ENCODE measurements at regions not wholly inside any gene's neighbourhood (a gene's known extent, or its start where the extent isn't known, plus 50 kb on each side); places are given as distances from the start of the nearest gene placed in this dataset.

DNA sequence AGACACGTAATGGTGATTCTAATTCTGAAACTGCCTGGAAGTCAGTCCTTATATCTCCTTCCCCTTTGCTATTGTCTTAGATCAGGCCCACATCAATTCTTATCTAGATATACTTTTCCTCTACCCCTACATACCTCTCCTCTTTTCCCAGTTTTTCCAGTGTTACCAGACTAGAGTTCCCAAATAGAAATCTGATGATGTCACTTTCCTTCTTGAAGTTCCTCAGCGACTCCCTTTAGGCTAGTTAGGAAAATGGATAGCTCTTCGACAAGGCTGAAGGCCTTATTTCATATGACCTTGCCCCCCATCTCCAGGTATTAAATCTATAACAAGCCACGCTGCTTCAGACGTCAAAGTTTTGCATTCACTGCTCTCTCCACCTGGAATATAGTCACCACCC, 201.1 kb upstream of the ATP2B1 start:
- H3K18ac ChIP-seq (ENCODE audit: insufficient read length, low read depth, low read length) = no peak overlapping the region
- no peak overlapping the region for H2AK5ac ChIP-seq (ENCODE audit: insufficient read length, low read length)
- TF ChIP-seq, protein P1, sequence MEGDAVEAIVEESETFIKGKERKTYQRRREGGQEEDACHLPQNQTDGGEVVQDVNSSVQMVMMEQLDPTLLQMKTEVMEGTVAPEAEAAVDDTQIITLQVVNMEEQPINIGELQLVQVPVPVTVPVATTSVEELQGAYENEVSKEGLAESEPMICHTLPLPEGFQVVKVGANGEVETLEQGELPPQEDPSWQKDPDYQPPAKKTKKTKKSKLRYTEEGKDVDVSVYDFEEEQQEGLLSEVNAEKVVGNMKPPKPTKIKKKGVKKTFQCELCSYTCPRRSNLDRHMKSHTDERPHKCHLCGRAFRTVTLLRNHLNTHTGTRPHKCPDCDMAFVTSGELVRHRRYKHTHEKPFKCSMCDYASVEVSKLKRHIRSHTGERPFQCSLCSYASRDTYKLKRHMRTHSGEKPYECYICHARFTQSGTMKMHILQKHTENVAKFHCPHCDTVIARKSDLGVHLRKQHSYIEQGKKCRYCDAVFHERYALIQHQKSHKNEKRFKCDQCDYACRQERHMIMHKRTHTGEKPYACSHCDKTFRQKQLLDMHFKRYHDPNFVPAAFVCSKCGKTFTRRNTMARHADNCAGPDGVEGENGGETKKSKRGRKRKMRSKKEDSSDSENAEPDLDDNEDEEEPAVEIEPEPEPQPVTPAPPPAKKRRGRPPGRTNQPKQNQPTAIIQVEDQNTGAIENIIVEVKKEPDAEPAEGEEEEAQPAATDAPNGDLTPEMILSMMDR (conservative IDR thresholded peaks at IDR 0.05) = no peak
- no peak overlapping the region for H3K4ac ChIP-seq (ENCODE audit: low read depth, low read length)
- H2BK20ac ChIP-seq (ENCODE audit: low read depth, low read length, poor library complexity, severe bottlenecking) = no peak overlapping the region
- H3K9me3 ChIP-seq (ENCODE audit: control insufficient read depth, low read depth, low read length) = no peaks in the 10 kb centered on the region
- H3K23me2 ChIP-seq (ENCODE audit: insufficient read length, low read depth, low read length, poor library complexity, severe bottlenecking) = no peaks in the 10 kb centered on the region
- no CpG with 5 or more reads among the region's 5 CpGs for WGBS (ENCODE audit: extremely low coverage, insufficient read length, low lambda C conversion rate)
- no peak overlapping the region for H2BK120ac ChIP-seq (ENCODE audit: low read depth, low read length, poor library complexity, severe bottlenecking)
- H4K8ac ChIP-seq (replicated peaks; ENCODE audit: insufficient read length, low read depth, low read length) = no peak overlapping the region
- H3K79me2 ChIP-seq (ENCODE audit: insufficient read depth, low read length) = no peaks in the 10 kb centered on the region
- no peaks in the 10 kb centered on the region for H3K27me3 Mint-ChIP-seq (ENCODE audit: low read depth)
- H3K27ac Mint-ChIP-seq = no peak overlapping the region
- no peak overlapping the region for H4K91ac ChIP-seq (ENCODE audit: insufficient read length, low read depth, low read length)
- H3K79me1 ChIP-seq (ENCODE audit: insufficient read depth, low read depth, low read length, poor library complexity, severe bottlenecking) = no peaks in the 10 kb centered on the region
- DNase-seq = no peak
- no peak overlapping the region for H2BK15ac ChIP-seq (ENCODE audit: low read depth, low read length)
- no peaks in the 10 kb centered on the region for H3K4me1 ChIP-seq (ENCODE audit: insufficient read depth, low read length)
- H3K9me3 Mint-ChIP-seq = peaks cover 11 to 15% of the 10 kb centered on the region in 2 experiments; a peak in 4 of 5 replicates
- H3K27me3 ChIP-seq (ENCODE audit: insufficient read depth, low read length) = no peaks in the 10 kb centered on the region
- H3K36me3 Mint-ChIP-seq (ENCODE audit: insufficient read depth in 1 of 3, low read depth in 3 of 3) = peaks cover 0 to 18% (median 10%) of the 10 kb centered on the region in 3 experiments; a peak in 4 of 7 replicates
- H3K23ac ChIP-seq (ENCODE audit: insufficient read length, low read depth, low read length) = no peak overlapping the region
- no peaks in the 10 kb centered on the region for H4K20me1 ChIP-seq (ENCODE audit: control insufficient read depth, insufficient read depth, insufficient read length)
- H2AFZ ChIP-seq (ENCODE audit: low read length) = no peak overlapping the region
- H4K5ac ChIP-seq (ENCODE audit: insufficient read length, low read depth, low read length) = no peak overlapping the region
- no peak overlapping the region for H2BK12ac ChIP-seq (ENCODE audit: insufficient read length, low read depth, low read length)
- no peak overlapping the region for H3K4me2 ChIP-seq (ENCODE audit: insufficient read depth, insufficient read length, low read length)
- no peak overlapping the region for H2BK5ac ChIP-seq (ENCODE audit: insufficient read length, low read length)
- no peak overlapping the region for H3T11ph ChIP-seq (ENCODE audit: low read length)
- H3K4me1 Mint-ChIP-seq = no peaks in the 10 kb centered on the region
- H3K4me3 Mint-ChIP-seq = no peak overlapping the region
- H3K56ac ChIP-seq (ENCODE audit: insufficient read length, low read depth, low read length) = no peak overlapping the region
- H3K14ac ChIP-seq (ENCODE audit: insufficient read depth, low read length) = no peak overlapping the region
- no peak overlapping the region for H3K9ac ChIP-seq (ENCODE audit: extremely low read depth, insufficient read length, low read length)
- no peak overlapping the region for H3K27ac ChIP-seq (ENCODE audit: insufficient read length, low read depth, low read length)

Measured in H9 (cell line).